Fibroblast of lung (primary cell): ENCODE measurements at regions not wholly inside any gene's neighbourhood (a gene's known extent, or its start where the extent isn't known, plus 50 kb on each side); places are given as distances from the start of the nearest gene placed in this dataset.

Source experiments
- DNase-seq, 2 donors: peaks; one replicate each; pipeline versions ENCODE4 v3.0.0 to v3.0.0-alpha.2; 2010; ENCODE audit warnings: low read depth in 2 of 2
- H2AFZ ChIP-seq: 2 replicates; pipeline ENCODE4 v1.5.1; 2012; ENCODE audit warnings: low read length, control low read depth, inconsistent platforms
- H3K27ac ChIP-seq: 2 replicates; pipeline ENCODE4 v1.5.1; 2011; ENCODE audit warnings: low read length, control low read depth; ENCODE audit not compliant: insufficient read depth
- H3K27me3 ChIP-seq: 2 replicates; pipeline ENCODE4 v1.5.1; 2011; ENCODE audit warnings: mild to moderate bottlenecking, low read length; ENCODE audit not compliant: control insufficient read depth, insufficient read depth
- H3K36me3 ChIP-seq: 2 replicates; pipeline ENCODE4 v1.5.1; 2011; ENCODE audit warnings: low read length; ENCODE audit not compliant: control insufficient read depth, insufficient read depth
- H3K4me1 ChIP-seq: 2 replicates; pipeline ENCODE4 v1.5.1; 2011; ENCODE audit warnings: low read length; ENCODE audit not compliant: control insufficient read depth, insufficient read depth; ENCODE audit errors: extremely low read depth
- H3K4me2 ChIP-seq: 2 replicates; pipeline ENCODE4 v1.5.1; 2011; ENCODE audit warnings: low read length, control low read depth; ENCODE audit not compliant: insufficient read depth; ENCODE audit errors: extremely low read depth
- H3K4me3 ChIP-seq, 4 experiments: fragments of 200-600 bp in 1 of 4; sonication (generic) in 1 of 4; replicated peaks in 1 of 4; 2 replicates each; pipeline ENCODE4 v1.5.1; 2011 to 2016; ENCODE audit warnings: low read length in 4 of 4, low read depth in 3 of 4, mild to moderate bottlenecking in 3 of 4, control low read depth in 2 of 4, inconsistent platforms in 1 of 4, mixed read lengths in 1 of 4; ENCODE audit not compliant: insufficient read depth in 1 of 4; ENCODE audit errors: control extremely low read depth in 1 of 4
- H3K79me2 ChIP-seq: 2 replicates; pipeline ENCODE4 v1.5.1; 2012; ENCODE audit warnings: mild to moderate bottlenecking, low read length, inconsistent platforms; ENCODE audit not compliant: control insufficient read depth, insufficient read depth
- H3K9ac ChIP-seq: 2 replicates; pipeline ENCODE4 v1.5.1; 2011; ENCODE audit warnings: mild to moderate bottlenecking, low read length, control low read depth; ENCODE audit not compliant: insufficient read depth
- H3K9me3 ChIP-seq: 2 replicates; pipeline ENCODE4 v1.5.1; 2012; ENCODE audit warnings: low read depth, low read length; ENCODE audit not compliant: control insufficient read depth, insufficient read depth
- H4K20me1 ChIP-seq: 2 replicates; pipeline ENCODE4 v1.5.1; 2011; ENCODE audit warnings: low read length; ENCODE audit not compliant: control insufficient read depth, insufficient read depth; ENCODE audit errors: extremely low read depth
- CTCF ChIP-seq, 2 donors: IDR thresholded peaks in 1 of 2; conservative IDR thresholded peaks in 1 of 2; 1 replicate in 1 of 2; 2 replicates in 1 of 2; pipeline ENCODE4 v1.5.1; 2011 to 2012; ENCODE audit warnings: low read length in 2 of 2, control low read depth in 1 of 2, inconsistent platforms in 1 of 2, low read depth in 1 of 2, mild to moderate bottlenecking in 1 of 2
- EZH2 ChIP-seq: IDR thresholded peaks from 2 replicates; pipeline ENCODE4 v1.5.1; 2012; ENCODE audit warnings: low read length, control low read depth, mild to moderate bottlenecking; ENCODE audit errors: missing control alignments

GRCh38 chr10:57992321-57993077, 275.2 kb downstream of the IPMK start:
- no peaks in the 10 kb centered on the region for H3K27me3 ChIP-seq
- H3K36me3 ChIP-seq: no peaks in the 10 kb centered on the region
- no peak overlapping the region for H3K4me2 ChIP-seq
- H3K79me2 ChIP-seq: no peaks in the 10 kb centered on the region
- TF ChIP-seq CTCF (conservative IDR thresholded peaks at IDR 0.05 in 1 of 2, IDR thresholded peaks at IDR 0.05 in 1 of 2; ENCODE audit: low read depth in 1 of 2, low read length in 2 of 2) (no peak), EZH2 (no peak)
- H3K9ac ChIP-seq: no peak overlapping the region
- no peaks in the 10 kb centered on the region for H4K20me1 ChIP-seq
- H3K27ac ChIP-seq: no peak overlapping the region
- H3K4me1 ChIP-seq: no peaks in the 10 kb centered on the region
- no peak overlapping the region for H2AFZ ChIP-seq
- no peaks in the 10 kb centered on the region for H3K9me3 ChIP-seq
- no peak overlapping the region for H3K4me3 ChIP-seq
- DNase-seq: peak in 1 of 2 donors; percentile 76

- H3K9me3 ChIP-seq: no peaks in the 10 kb centered on the region
- no peak for DNase-seq
- H3K27ac ChIP-seq: no peak overlapping the region
- no peak overlapping the region for H2AFZ ChIP-seq
- no peaks in the 10 kb centered on the region for H3K36me3 ChIP-seq
- H4K20me1 ChIP-seq: no peaks in the 10 kb centered on the region
- no peaks in the 10 kb centered on the region for H3K79me2 ChIP-seq
- H3K27me3 ChIP-seq: no peaks in the 10 kb centered on the region
- H3K4me3 ChIP-seq: no peak overlapping the region
- H3K9ac ChIP-seq: no peak overlapping the region
- H3K4me2 ChIP-seq: no peak overlapping the region
- no peaks in the 10 kb centered on the region for H3K4me1 ChIP-seq
- TF ChIP-seq CTCF (conservative IDR thresholded peaks at IDR 0.05 in 1 of 2, IDR thresholded peaks at IDR 0.05 in 1 of 2; ENCODE audit: low read depth in 1 of 2, low read length in 2 of 2) (no peak), EZH2 (no peak)
Measured at GRCh38 chr10:57988964-57989363, 278.7 kb downstream of the IPMK start.

- TF ChIP-seq EZH2: no peak
- no peak for TF ChIP-seq CTCF (conservative IDR thresholded peaks at IDR 0.05 in 1 of 2, IDR thresholded peaks at IDR 0.05 in 1 of 2; ENCODE audit: low read depth in 1 of 2, low read length in 2 of 2)
- Histone ChIP-seq H2AFZ (no peak overlapping the region), H3K27me3 (no peaks in the 10 kb centered on the region), H3K4me1 (no peaks in the 10 kb centered on the region), H3K79me2 (no peaks in the 10 kb centered on the region), H3K4me3 (no peak overlapping the region), H3K9ac (no peak overlapping the region), H3K27ac (no peak overlapping the region), H3K9me3 (no peaks in the 10 kb centered on the region), H4K20me1 (no peaks in the 10 kb centered on the region), H3K36me3 (no peaks in the 10 kb centered on the region), H3K4me2 (no peak overlapping the region)
- no peak for DNase-seq
Measured at GRCh38 chr10:57987055-57987721, 280.5 kb downstream of the IPMK start.
